ENCODE measurements at regions not wholly inside any gene's neighbourhood (a gene's known extent, or its start where the extent isn't known, plus 50 kb on each side); places are given as distances from the start of the nearest gene placed in this dataset.

DNA sequence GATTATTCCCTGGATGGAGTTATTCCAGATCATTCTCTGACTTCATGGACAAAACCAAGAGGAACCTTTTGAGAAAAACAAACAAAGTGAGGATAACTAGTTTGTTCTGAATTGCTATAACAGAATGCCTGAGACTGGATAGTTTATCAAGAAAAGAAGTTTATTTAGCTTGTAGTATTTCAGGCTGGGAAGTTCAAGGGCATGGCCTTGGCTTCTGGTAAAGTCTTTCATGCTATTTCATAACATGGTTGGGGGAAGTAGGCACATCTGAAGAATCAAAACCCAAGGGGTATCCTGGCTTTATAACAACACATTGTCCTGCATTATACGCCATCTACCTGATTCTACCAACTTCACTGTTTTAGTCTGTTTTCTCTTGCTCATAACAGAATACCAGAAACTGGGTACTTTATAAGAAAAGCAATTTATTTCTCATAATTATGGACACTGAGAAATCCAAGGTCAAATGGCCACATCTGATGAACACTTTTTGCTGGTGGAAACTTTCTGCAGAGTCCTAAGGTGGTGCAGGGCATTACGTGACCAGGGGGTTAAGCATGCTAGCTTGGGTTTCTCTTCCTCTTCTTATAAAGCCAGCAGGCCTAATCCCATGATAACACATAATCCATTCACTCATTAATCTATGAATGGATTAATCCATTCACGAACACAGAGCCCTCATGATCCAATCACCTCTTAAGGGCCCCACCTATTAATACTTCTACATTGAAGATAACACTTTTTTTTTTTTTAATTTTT, 186.1 kb upstream of the PRSS16 start:
- TF ChIP-seq SIN3A (IDR thresholded peaks at IDR 0.05; ENCODE audit: borderline replicate concordance, insufficient read depth, low read length) (no peak), FOXP2 (optimal IDR thresholded peaks at IDR 0.05; ENCODE audit: borderline replicate concordance, extremely low read depth, extremely low read length, insufficient read depth) (no peak), POLR2AphosphoS5 (IDR thresholded peaks at IDR 0.05; ENCODE audit: low read depth, low read length) (no peak), TAF1 (IDR thresholded peaks at IDR 0.05; ENCODE audit: borderline replicate concordance, insufficient read depth, low read length) (no peak)
- TF ChIP-seq, protein P1, sequence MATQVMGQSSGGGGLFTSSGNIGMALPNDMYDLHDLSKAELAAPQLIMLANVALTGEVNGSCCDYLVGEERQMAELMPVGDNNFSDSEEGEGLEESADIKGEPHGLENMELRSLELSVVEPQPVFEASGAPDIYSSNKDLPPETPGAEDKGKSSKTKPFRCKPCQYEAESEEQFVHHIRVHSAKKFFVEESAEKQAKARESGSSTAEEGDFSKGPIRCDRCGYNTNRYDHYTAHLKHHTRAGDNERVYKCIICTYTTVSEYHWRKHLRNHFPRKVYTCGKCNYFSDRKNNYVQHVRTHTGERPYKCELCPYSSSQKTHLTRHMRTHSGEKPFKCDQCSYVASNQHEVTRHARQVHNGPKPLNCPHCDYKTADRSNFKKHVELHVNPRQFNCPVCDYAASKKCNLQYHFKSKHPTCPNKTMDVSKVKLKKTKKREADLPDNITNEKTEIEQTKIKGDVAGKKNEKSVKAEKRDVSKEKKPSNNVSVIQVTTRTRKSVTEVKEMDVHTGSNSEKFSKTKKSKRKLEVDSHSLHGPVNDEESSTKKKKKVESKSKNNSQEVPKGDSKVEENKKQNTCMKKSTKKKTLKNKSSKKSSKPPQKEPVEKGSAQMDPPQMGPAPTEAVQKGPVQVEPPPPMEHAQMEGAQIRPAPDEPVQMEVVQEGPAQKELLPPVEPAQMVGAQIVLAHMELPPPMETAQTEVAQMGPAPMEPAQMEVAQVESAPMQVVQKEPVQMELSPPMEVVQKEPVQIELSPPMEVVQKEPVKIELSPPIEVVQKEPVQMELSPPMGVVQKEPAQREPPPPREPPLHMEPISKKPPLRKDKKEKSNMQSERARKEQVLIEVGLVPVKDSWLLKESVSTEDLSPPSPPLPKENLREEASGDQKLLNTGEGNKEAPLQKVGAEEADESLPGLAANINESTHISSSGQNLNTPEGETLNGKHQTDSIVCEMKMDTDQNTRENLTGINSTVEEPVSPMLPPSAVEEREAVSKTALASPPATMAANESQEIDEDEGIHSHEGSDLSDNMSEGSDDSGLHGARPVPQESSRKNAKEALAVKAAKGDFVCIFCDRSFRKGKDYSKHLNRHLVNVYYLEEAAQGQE (IDR thresholded peaks at IDR 0.05; ENCODE audit: insufficient read depth in 1 of 2, low read depth in 2 of 2, low read length in 2 of 2), result no peak

DNA sequence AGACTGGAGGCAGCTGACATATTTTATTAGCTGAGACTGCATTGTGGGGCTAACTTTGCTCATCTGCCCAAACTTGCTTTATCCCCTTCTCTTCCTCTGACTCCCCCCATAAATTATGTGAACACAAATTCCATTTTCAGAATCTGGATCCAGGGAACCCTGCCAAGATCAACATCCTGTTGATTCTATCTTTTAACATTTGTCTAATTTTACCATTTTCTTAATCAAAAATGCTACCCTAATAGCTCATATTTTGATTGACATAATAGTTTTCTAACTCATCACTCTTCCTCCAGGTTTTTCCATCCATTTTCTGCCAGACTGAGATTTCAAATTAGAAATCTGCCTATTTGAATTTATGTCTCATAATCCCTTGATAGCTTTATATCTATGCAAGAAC, 184.7 kb upstream of the PRSS16 start:
- TF ChIP-seq TAF1 (IDR thresholded peaks at IDR 0.05; ENCODE audit: borderline replicate concordance, insufficient read depth, low read length) (no peak), SIN3A (IDR thresholded peaks at IDR 0.05; ENCODE audit: borderline replicate concordance, insufficient read depth, low read length) (no peak), POLR2AphosphoS5 (IDR thresholded peaks at IDR 0.05; ENCODE audit: low read depth, low read length) (no peak), FOXP2 (optimal IDR thresholded peaks at IDR 0.05; ENCODE audit: borderline replicate concordance, extremely low read depth, extremely low read length, insufficient read depth) (no peak)
- TF ChIP-seq, protein P1 (IDR thresholded peaks at IDR 0.05; ENCODE audit: insufficient read depth in 1 of 2, low read depth in 2 of 2, low read length in 2 of 2), result no peak

DNA sequence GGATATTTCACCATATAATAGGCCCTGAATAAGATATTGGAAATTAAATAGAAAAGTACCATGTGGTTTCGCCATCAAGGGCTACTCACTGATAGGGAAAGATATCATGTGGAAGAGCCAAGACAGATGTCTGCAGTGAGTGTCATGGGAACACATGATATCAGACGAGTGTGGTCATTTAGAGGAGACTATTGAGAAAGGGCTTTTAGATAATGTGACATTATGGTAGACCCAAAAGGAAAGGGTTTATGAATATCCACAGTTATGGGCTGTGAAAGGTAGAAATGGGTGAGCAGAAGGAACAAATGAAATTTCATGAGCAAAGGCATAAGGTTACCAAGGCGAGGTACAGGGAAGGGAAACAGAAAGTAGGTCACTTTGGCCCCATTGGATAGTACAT, 182.3 kb upstream of the PRSS16 start:
- TF ChIP-seq SIN3A (IDR thresholded peaks at IDR 0.05; ENCODE audit: borderline replicate concordance, insufficient read depth, low read length) (no peak), FOXP2 (optimal IDR thresholded peaks at IDR 0.05; ENCODE audit: borderline replicate concordance, extremely low read depth, extremely low read length, insufficient read depth) (no peak), TAF1 (IDR thresholded peaks at IDR 0.05; ENCODE audit: borderline replicate concordance, insufficient read depth, low read length) (no peak), POLR2AphosphoS5 (IDR thresholded peaks at IDR 0.05; ENCODE audit: low read depth, low read length) (no peak)
- TF ChIP-seq, protein P1 (IDR thresholded peaks at IDR 0.05; ENCODE audit: insufficient read depth in 1 of 2, low read depth in 2 of 2, low read length in 2 of 2), result no peak

DNA sequence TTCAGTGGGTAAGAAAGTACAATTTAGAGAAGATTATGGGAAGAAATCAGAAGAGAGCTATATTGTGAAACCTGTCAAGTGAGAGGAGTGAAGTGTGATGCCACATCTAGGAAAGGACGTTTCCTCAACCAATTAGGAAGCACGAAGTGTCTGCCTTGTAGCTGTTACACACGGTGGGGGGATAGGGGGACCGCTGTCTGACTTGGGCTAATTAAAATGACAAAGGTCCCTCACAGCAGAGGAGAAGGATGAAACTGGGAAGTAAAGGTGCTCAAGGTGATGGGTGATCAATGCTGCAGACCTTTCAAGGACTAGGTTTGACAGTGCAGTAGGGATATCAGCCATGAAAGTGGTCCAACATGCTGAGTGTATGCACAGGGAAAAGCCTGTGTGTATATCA, 181.1 kb upstream of the PRSS16 start:
- TF ChIP-seq, protein P1 (IDR thresholded peaks at IDR 0.05; ENCODE audit: insufficient read depth in 1 of 2, low read depth in 2 of 2, low read length in 2 of 2), result no peak
- TF ChIP-seq TAF1 (IDR thresholded peaks at IDR 0.05; ENCODE audit: borderline replicate concordance, insufficient read depth, low read length) (no peak), SIN3A (IDR thresholded peaks at IDR 0.05; ENCODE audit: borderline replicate concordance, insufficient read depth, low read length) (no peak), FOXP2 (optimal IDR thresholded peaks at IDR 0.05; ENCODE audit: borderline replicate concordance, extremely low read depth, extremely low read length, insufficient read depth) (no peak), POLR2AphosphoS5 (IDR thresholded peaks at IDR 0.05; ENCODE audit: low read depth, low read length) (no peak)
